Superior temporal gyrus (tissue), 1 donor: ENCODE measurements at regions not wholly inside any gene's neighbourhood (a gene's known extent, or its start where the extent isn't known, plus 50 kb on each side); places are given as distances from the start of the nearest gene placed in this dataset.

Experiments
- DNase-seq: peaks from one replicate; pipeline ENCODE4 v3.0.0-alpha.2; 2016; ENCODE audit errors: extremely low spot score

- DNase-seq, result no peak
Observed at GRCh38 chr11:107221748-107222285, 203.5 kb upstream of the GUCY1A2 start.

- no peak for DNase-seq
Observed at GRCh38 chr11:107218123-107219013, 200.1 kb upstream of the GUCY1A2 start.

GRCh38 chr11:107217444-107217843 lies 199.2 kb upstream of the GUCY1A2 start:
- no peak for DNase-seq

GRCh38 chr11:107215010-107215409 lies 196.7 kb upstream of the GUCY1A2 start:
- no peak for DNase-seq

DNA sequence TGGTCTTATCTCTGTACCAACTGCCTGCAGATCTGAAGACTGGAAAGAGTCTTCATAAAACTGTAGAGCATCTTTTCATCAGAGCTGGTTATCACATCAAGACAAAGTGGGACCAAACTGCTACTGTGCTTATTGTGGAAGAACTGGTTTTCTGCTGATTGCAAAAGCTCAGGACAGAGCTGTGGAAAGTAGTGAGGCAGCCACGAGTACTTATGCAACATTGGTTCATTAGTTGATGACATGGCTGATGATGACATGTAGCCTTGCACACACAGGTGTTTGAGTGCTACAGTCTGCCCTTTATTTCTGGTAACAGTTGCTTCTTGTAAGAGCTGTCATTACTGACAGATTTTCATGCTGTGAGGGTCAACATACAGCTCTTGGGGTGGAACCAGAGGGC lies 185.4 kb upstream of the GUCY1A2 start:
- no peak for DNase-seq

DNA sequence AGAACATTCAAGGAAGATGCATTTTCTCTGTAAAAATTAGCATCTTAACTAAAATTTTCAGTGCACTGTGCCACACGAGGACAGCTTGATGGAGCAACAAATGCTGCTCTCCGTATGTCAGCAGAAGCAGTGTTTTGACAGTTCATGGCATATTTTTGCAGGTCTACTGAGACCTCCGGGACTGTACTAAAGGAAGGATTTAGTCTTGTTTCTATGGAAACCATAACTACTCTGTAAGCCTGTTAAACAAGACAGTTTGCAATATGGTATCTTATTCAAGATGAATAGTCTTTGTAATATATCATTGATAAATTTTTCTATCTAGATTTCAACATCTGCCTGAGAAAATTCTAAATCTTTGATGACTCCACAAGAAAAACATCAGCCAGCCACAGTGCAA lies 184.0 kb upstream of the GUCY1A2 start:
- DNase-seq, result peak; percentile 40

DNA sequence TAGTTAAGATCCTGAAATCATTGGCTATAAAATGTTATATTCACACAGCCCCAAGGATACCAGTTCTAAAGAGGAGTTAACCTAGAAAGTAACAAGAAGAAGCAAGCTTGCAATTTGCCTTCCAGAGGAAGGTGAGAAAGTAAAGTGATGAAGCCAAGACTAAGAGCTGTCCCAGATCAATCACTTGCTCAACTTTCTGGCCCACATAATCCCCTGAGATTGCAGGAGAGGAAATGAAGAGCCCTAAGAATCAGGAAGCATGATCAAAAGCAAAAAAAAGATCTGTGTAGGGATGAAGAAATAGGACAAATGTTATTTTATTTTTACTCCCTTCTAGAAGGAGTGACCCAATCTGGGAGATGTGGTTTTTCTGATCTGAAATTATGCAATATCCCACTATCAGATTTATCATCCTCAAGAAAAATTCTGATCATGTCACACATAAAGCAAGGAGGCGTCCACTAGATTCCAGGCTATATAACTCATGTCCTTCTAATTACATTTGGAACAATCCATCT lies 180.3 kb upstream of the GUCY1A2 start:
- DNase-seq, result no peak

GRCh38 chr11:107197932-107198331 lies 179.7 kb upstream of the GUCY1A2 start:
- no peak for DNase-seq

GRCh38 chr11:107196732-107197131 lies 178.5 kb upstream of the GUCY1A2 start:
- no peak for DNase-seq

DNA sequence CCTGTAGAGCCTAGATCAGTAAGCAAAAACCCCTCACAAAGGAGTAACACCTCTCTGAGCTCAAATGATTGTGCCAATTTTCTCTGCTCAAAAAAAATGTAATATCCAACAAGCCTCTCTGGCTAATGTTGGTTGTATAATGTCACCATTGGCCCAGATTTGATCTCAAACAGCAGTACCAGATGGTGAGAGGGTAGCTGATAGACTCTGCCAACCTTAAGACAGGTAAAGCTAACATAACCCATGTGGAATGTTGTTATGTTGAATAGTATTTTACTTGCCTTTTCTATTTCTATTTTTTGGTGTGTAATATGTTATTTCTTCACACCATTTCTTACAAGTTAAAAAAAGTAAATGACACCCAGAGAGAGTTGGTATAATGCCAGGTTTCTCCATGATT lies 166.7 kb upstream of the GUCY1A2 start:
- peak; percentile 53 for DNase-seq

DNA sequence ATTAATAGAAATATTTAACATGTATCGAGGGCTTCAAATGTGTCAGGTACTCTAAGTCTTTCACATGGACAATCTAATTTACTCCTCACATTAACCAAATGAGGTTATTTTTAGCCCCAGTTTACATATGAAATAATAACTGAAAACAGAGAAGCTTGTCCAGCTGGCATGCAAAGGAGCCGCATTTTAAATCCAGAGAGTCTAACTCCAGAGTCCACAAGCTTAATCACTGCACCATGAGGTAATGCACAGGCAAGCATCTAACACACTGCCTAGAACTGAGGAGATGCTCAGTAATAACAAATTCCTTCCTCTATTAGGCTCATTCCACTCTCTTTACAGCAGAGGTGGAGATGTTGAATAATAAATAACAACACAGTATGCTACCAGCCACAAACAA lies 165.7 kb upstream of the GUCY1A2 start:
- no peak for DNase-seq

DNA sequence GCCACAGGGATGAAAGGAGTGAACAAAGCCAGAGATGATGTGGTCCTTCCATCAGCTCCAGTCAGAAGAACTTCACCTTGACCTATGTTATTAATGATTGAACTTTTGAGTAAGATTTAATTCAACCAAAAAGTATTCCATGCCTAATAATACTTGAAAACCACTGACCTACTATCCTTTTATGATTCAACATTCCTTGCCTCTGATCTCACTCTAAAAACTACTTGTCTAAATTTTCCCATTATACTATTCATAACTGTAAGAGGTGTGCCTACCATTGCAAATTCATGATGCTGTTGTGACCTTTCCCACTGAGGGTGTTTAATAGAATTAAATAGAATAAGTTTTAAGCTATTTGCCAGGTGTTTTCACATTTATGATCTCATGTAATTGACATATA lies 164.7 kb upstream of the GUCY1A2 start:
- DNase-seq, result no peak

DNA sequence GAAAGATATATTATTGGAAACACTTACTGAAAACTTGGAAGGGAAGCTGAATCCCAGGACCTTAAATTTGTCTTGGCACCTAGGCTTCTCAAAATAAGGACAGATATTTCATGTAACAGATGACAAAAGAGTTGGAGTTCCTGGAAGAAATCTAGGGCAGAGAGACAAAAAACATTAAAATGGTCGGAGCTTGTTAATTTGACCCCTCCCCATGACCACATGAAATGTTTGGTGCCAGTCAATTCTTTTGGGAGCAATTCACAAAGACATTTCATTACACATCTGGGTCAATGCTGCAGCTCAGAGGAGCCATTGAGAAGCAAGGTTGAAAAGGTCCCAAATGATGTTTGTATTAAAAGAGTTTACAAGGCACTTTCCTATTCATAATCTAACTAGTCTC lies 162.0 kb upstream of the GUCY1A2 start:
- no peak for DNase-seq

DNA sequence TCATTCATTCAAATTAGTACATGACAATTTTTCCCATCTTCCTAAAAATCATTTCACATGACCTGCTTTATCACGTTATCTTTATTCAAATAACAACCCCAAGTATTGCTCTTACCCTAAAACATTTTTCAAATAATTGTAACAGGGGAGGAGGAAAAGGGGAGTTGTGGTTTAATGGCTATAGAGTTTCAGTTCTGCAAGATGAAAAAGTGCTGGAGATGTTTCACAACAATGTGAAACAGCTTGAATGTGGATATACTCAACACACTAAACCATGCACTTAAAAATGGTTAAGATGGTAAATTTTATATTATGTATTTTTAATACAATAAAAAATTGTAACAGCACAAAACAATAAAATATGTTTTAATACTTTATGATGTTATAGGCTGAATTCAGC lies 161.6 kb upstream of the GUCY1A2 start:
- DNase-seq, result no peak

GRCh38 chr11:107177106-107177477 lies 158.8 kb upstream of the GUCY1A2 start:
- no peak for DNase-seq

DNA sequence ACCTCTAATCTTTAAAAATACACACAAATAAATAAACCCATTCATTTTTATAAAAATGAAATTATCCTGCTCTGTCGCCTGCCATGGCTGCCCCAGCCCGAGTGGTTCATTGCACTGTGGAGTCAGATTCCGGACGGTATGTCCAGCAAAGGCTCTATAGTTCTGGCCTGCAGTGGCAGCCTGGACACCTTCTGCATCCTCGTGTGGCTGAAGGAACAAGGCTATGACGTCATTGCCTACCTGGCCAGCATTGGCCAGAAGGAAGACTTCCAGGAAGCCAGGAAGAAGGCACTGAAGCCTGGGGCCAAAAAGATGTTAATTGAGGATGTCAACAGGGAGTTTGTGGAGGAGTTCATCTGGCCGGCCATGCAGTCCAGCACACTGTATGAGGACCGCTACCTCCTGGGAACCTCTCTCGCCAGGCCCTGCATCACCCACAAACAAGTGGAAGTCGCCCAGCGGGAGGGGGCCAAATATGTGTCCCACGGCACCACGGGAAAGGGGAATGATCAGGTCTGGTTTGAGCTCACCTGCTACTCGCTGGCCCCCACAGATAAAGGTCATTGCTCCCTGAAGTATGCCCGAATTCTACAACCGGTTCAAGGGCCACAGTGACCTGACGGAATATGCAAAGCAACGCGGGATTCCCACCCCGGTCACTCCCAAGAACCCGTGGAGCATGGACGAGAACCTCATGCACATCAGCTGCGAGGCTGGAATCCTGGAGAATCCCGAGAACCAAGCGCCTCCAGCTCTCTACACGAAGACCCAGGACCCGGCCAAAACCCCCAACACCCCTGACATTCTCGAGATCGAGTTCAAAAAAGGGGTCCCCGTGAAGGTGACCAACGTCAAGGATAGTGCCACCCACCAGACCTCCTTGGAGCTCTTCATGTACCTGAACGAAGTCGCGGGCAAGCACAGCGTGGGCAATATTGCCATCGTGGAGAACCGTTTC lies 158.2 kb upstream of the GUCY1A2 start:
- no peak for DNase-seq

DNA sequence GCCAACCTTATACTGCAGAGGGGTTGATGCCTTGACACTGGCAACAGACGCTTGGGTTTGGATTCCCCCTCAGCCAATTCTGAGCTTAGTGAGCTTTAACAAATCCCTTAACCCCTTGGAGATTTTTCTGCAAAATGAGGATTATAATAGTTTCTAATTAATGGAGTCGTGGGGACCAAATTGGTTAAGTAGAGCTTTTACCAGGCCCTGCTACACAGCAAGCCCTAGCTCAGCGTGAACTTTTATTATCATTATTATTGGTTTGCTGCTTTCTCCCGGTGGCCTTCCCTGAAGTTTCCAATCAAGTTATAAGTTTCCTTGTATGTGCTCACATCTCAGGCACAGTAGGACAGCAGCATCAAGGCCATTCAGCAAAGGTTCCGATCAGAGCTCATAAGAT lies 156.6 kb upstream of the GUCY1A2 start:
- DNase-seq, result no peak

GRCh38 chr11:107172996-107173395 lies 154.7 kb upstream of the GUCY1A2 start:
- DNase-seq, result no peak

GRCh38 chr11:107157809-107158187 lies 139.5 kb upstream of the GUCY1A2 start:
- no peak for DNase-seq

GRCh38 chr11:107157146-107157808 lies 139.0 kb upstream of the GUCY1A2 start:
- DNase-seq, result no peak

GRCh38 chr11:107151579-107151978 lies 133.3 kb upstream of the GUCY1A2 start:
- DNase-seq, result no peak

DNA sequence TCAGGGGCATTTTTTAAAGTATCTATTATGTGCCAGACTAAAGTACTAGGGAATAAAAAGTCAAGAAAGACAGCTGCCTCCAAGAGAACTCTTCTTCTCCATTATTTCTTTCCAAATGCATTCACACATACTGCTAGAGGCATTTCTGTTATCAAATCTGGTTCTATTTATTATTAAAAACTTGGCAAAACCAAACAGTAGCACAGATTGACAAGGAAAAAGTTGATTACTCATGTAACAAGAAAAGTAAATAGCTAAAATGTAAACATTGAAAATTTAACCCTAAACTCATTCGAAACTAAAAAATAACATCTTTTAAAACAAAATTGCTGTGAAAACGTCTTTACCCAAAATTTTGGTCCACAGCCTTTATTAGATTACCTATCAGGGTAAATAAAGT lies 132.9 kb upstream of the GUCY1A2 start:
- DNase-seq, result no peak
